ENCODE measurements at regions not wholly inside any gene's neighbourhood (a gene's known extent, or its start where the extent isn't known, plus 50 kb on each side); places are given as distances from the start of the nearest gene placed in this dataset.

- no peak for TF ChIP-seq GATA3 (IDR thresholded peaks at IDR 0.05; ENCODE audit: low read depth, low read length)
- no peak for TF ChIP-seq GATA2 (IDR thresholded peaks at IDR 0.05; ENCODE audit: low read depth, low read length)
Measured at GRCh38 chr6:21918041-21918440, 324.5 kb downstream of the SOX4 start.

- TF ChIP-seq GATA2 (IDR thresholded peaks at IDR 0.05; ENCODE audit: low read depth, low read length): no peak
- no peak for TF ChIP-seq GATA3 (IDR thresholded peaks at IDR 0.05; ENCODE audit: low read depth, low read length)
Measured at GRCh38 chr6:21918666-21919065, 325.1 kb downstream of the SOX4 start.

DNA sequence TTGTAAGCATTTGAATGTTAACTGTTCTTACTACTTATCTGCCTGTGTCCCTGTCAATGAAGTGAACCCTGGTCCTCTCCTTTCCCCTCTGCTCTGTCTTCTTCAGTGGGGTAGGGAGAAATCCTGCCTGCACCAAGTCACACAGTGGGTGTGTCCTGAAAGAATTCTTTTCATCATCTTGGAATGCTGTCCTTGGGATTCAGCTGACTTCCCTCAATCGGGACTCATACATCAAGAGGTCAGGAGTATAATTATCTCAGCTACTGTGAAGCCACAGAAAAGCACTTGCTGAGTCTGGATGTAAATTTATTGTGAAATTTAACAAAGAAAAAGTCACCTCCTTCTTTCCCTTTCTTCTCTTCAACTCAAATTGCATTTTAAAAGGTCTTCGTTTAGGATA, 328.5 kb downstream of the SOX4 start:
- no peak for TF ChIP-seq GATA2 (IDR thresholded peaks at IDR 0.05; ENCODE audit: low read depth, low read length)
- TF ChIP-seq GATA3 (IDR thresholded peaks at IDR 0.05; ENCODE audit: low read depth, low read length): no peak

DNA sequence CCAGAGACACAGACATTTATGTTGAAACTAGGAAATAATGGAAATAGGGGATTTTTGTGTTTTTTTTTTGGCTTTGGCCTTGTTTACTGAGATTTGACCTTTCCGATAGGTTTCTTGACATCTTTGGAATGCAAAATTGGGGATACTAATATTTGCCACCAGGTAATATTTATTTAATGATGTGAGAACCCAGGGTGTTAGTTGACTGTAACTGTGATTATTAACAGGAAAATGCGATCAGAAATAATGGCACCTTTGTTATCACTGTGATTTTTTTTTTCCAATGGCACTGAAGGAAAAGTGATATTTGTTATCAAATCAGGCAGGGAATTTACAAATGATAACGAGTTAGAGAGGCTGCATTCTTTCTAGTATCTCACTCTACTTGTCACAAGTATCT, 330.5 kb downstream of the SOX4 start:
- no peak for TF ChIP-seq GATA2 (IDR thresholded peaks at IDR 0.05; ENCODE audit: low read depth, low read length)
- no peak for TF ChIP-seq GATA3 (IDR thresholded peaks at IDR 0.05; ENCODE audit: low read depth, low read length)

- TF ChIP-seq GATA3 (IDR thresholded peaks at IDR 0.05; ENCODE audit: low read depth, low read length) (no peak), GATA2 (IDR thresholded peaks at IDR 0.05; ENCODE audit: low read depth, low read length) (no peak)
Measured at GRCh38 chr6:21928827-21929226, 335.3 kb downstream of the SOX4 start.

DNA sequence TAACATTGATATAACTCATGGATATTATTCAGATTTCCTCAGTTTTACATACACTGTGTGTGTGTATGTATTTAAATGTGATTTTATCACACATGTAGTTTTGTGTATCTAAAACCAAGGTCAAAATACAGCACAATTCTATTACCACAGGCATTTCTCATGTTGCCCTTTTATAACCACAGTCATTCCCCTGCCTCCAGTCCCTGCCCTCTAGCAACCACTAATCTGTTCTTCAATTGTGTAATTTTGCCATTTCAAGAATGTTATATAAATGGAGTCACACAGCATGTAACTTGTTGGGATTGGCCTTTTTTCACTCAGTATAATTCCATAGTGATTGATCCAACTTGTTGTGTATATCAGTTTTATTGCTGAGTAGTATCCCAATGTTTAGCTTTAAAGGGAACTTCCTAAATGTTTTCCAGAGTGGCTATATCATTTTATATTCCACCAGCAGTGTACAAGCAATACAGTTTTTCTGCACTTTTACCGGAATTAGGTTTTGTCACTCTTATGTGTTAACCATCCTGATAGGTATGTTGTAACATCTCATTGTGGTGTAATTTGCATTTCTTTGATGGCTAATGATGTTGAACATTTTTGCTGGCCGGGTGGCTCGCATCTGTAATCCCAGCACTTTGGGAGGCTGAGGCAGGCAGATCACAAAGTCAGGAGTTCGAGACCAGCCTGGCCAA, 338.2 kb downstream of the SOX4 start:
- TF ChIP-seq GATA2 (IDR thresholded peaks at IDR 0.05; ENCODE audit: low read depth, low read length) (no peak), GATA3 (IDR thresholded peaks at IDR 0.05; ENCODE audit: low read depth, low read length) (no peak)

DNA sequence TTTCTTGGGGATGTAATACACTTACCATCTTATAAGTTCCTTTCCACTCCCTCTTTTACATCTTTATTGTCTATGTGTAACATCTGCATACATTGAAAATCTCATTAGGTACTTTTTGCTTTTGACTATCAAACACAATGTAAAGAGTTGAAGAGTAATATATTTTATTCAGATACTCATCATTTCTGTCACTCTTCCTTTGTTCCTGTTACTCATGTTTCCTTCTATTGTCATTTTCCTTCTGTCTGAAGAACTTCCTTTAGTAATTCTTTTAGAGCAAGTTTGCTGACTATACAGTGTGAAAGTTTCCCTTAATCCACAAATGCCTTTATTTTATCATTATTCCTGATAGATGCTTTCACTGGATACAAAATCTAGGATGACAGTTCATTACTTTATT, 339.8 kb downstream of the SOX4 start:
- TF ChIP-seq GATA3 (IDR thresholded peaks at IDR 0.05; ENCODE audit: low read depth, low read length) (no peak), GATA2 (IDR thresholded peaks at IDR 0.05; ENCODE audit: low read depth, low read length) (no peak)

- TF ChIP-seq GATA3 (IDR thresholded peaks at IDR 0.05; ENCODE audit: low read depth, low read length) (no peak), GATA2 (IDR thresholded peaks at IDR 0.05; ENCODE audit: low read depth, low read length) (no peak)
Measured at GRCh38 chr6:21935142-21935541, 341.6 kb downstream of the SOX4 start.

DNA sequence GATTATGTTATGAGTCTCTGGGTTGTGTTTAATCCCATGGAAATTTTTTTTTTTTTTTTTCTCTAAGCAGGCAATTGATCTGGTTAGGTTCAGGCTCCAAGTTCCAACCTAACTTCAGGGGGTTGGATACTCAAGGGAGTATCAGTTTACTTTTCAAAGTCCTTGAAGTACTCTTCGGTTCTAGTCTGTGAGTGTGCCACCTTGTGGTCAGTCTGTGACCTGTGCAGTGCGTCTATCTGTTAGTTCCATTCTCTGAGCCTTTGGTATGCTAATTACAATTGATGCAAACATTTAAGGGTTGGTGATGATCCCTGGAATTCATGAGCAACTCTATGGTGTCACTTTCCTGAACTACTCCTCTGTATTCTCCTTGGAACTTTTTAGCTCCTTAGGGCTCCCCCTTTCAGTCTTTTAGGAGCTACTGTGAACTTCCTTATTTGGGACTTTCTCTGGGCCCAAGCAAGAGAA, 342.0 kb downstream of the SOX4 start:
- TF ChIP-seq GATA2 (IDR thresholded peaks at IDR 0.05; ENCODE audit: low read depth, low read length): no peak
- no peak for TF ChIP-seq GATA3 (IDR thresholded peaks at IDR 0.05; ENCODE audit: low read depth, low read length)

DNA sequence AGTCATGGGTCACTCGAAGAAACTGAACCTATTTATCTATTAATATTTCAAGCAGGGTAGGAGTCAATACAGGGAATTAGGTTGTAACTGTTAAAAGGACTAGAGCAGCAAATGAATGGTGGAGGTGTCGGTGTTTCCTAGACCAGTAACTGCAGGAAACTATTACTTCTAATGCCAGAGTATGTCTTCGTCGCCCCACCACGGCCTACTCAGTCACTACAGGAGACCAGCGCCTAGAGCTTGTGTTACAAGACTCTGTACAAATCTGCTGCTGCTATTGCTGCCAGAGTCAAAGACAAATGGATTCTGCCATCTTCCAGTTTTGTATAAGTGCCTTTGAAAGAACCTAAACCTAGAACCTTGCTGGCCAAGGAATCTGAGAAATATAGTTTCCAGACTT, 343.9 kb downstream of the SOX4 start:
- TF ChIP-seq GATA2 (IDR thresholded peaks at IDR 0.05; ENCODE audit: low read depth, low read length) (no peak), GATA3 (IDR thresholded peaks at IDR 0.05; ENCODE audit: low read depth, low read length) (no peak)

- no peak for TF ChIP-seq GATA3 (IDR thresholded peaks at IDR 0.05; ENCODE audit: low read depth, low read length)
- no peak for TF ChIP-seq GATA2 (IDR thresholded peaks at IDR 0.05; ENCODE audit: low read depth, low read length)
Measured at GRCh38 chr6:21941926-21942325, 348.4 kb downstream of the SOX4 start.

DNA sequence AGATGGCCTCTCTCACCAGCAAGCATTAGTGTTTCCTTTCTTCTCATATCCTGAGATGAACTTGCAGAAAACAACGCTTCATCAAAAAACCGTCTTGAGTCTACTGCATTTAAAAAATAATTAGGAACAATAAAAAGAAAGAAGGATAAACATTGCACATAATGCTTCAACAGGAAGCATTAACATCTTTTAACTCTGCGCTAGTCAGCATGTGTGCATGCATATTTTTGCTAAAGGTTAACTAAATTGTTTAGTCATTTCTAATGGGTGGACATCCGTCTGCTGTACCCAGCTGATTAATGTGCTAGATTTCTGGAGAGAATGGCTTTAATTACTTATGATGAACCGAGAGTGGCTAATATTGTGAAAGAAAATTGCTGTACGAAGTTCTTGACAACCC, 349.3 kb downstream of the SOX4 start:
- TF ChIP-seq GATA2 (IDR thresholded peaks at IDR 0.05; ENCODE audit: low read depth, low read length) (no peak), GATA3 (IDR thresholded peaks at IDR 0.05; ENCODE audit: low read depth, low read length) (no peak)

DNA sequence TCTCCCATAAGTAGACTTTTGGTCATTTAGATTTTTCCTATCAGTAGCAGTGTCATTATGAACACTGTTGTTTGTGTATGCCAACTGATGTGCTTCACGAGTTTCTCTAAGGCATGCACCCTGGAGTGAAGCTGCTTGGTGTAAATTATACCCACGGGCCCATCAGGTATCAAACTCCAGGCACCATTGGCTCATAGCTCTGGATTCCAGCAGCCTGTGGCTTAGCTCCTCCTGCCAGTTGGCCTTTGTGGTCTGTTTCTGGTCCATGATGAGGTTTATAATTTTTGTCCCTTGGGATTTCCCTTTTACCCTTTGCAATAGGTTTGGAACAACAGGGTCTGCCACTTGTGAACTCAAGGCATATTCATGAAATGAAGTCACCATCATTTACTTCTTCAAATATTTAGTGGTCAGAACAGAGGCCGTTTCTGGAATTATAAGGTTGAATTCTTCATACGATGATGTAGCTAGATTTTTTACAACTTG, 350.5 kb downstream of the PRL start:
- no peak for TF ChIP-seq GATA3 (IDR thresholded peaks at IDR 0.05; ENCODE audit: low read depth, low read length)
- no peak for TF ChIP-seq GATA2 (IDR thresholded peaks at IDR 0.05; ENCODE audit: low read depth, low read length)

DNA sequence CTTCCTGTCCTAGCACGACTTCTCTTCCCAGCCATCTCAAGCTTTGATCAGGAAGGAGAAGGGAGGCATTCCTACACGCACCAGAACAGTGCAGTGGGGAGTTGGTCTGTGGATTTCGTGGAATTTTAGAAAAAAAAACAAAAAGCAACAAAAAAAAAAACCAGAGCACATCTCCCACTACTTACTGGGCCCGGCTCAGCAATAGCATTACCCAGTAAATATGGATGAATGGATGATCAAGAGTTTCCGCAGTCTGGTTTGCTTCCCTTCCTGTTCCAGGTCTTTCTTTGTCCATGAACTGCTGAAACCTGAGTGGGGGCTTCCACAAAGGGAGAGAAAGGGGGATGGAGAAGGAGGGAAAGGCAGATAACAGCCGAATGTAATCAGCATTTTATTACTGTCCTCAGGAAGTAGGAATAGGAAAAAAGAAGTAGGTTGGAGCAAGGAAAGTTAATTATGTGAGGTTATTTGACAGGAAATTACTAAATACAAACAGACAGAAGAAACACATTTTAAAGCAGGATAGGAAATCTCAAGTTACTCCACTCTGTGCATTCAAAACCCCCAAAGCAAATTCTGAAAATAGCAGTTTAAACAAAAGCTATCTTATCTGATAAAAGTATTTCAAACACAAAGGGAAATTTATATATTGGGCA, 349.0 kb downstream of the PRL start:
- no peak for TF ChIP-seq GATA2 (IDR thresholded peaks at IDR 0.05; ENCODE audit: low read depth, low read length)
- no peak for TF ChIP-seq GATA3 (IDR thresholded peaks at IDR 0.05; ENCODE audit: low read depth, low read length)

DNA sequence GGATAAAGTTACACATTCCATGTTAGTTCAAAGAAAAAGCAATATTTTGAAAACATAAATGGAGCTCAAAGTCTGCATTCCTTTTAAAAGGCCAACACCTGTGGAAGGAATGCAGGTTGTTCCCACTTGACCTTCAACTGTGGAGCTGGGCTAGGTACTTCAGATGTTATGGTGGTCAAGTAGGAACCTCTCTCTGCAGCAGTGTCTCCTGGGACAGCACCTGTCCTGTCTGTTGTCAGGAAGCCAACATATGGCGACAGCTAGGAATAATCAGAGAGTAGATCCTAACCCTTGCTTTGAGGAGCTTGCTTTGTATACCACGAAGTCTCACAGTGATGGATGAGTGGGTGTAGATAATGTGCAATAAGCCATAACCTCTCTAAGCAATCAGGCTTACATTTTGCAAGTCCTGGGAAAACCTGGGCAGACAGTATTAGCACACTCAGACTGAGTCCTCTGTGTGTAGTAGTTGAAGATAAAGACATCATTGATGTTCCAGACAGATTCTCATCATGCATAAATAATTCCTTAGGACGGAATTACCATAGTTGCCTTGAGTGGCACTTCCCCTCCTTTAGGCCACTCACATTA, 347.5 kb downstream of the PRL start:
- TF ChIP-seq GATA3 (IDR thresholded peaks at IDR 0.05; ENCODE audit: low read depth, low read length): no peak
- no peak for TF ChIP-seq GATA2 (IDR thresholded peaks at IDR 0.05; ENCODE audit: low read depth, low read length)
